ENCODE measurements at regions not wholly inside any gene's neighbourhood (a gene's known extent, or its start where the extent isn't known, plus 50 kb on each side); places are given as distances from the start of the nearest gene placed in this dataset.

DNA sequence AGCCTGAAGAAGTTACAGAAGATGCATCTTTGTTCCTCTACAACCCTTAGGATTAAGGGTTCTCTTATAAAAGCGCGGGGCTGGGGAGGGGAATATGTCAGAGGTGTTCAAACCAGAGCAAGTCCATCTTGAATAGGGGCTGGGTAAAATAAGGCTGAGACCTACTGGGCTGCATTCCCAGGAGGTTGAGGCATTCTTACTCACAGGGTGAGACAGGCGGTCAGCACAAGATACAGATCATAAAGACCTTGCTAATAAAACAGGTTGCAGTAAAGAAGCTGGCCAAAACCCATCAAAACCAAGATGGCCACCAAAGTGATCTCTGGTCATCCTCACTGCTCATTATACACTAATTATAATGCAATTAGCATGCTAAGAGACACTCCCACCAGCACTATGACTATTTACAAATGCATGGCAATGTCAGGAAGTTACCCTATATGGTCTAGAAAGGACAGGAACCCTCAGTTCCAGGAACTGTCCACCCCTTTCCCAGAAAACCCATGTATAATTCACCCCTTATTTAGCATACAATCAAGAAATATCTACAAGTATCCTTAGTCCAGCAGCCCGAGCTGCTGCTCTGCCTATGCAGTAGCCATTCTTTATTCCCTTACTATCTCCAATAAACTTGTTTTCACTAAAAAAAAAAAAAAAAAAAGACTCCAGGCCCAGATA is 108.1 kb upstream of the FOXN3 start:
- TF ChIP-seq, protein P1, sequence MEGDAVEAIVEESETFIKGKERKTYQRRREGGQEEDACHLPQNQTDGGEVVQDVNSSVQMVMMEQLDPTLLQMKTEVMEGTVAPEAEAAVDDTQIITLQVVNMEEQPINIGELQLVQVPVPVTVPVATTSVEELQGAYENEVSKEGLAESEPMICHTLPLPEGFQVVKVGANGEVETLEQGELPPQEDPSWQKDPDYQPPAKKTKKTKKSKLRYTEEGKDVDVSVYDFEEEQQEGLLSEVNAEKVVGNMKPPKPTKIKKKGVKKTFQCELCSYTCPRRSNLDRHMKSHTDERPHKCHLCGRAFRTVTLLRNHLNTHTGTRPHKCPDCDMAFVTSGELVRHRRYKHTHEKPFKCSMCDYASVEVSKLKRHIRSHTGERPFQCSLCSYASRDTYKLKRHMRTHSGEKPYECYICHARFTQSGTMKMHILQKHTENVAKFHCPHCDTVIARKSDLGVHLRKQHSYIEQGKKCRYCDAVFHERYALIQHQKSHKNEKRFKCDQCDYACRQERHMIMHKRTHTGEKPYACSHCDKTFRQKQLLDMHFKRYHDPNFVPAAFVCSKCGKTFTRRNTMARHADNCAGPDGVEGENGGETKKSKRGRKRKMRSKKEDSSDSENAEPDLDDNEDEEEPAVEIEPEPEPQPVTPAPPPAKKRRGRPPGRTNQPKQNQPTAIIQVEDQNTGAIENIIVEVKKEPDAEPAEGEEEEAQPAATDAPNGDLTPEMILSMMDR (IDR thresholded peaks at IDR 0.05; ENCODE audit: low read depth, low read length) = no peak
- no peak for TF ChIP-seq EZH2phosphoT487 (IDR thresholded peaks at IDR 0.05; ENCODE audit: low read depth)

Data from OCI-LY3 (cell line).